ENCODE measurements at regions not wholly inside any gene's neighbourhood (a gene's known extent, or its start where the extent isn't known, plus 50 kb on each side); places are given as distances from the start of the nearest gene placed in this dataset.

- Histone ChIP-seq H3K9me3 (no peaks in the 10 kb centered on the region), H3K36me3 (no peaks in the 10 kb centered on the region), H3K4me3 (no peak overlapping the region), H3K27me3 (no peaks in the 10 kb centered on the region)
- no peak for DNase-seq
These were observed 128.9 kb upstream of the RXFP2 start for GRCh38 chr13:31610270-31610998.

GRCh38 chr13:31611214-31611613, 128.1 kb upstream of the RXFP2 start:
- Histone ChIP-seq H3K27me3 (no peaks in the 10 kb centered on the region), H3K4me3 (no peak overlapping the region), H3K9me3 (no peaks in the 10 kb centered on the region), H3K36me3 (no peaks in the 10 kb centered on the region)
- no peak for DNase-seq

- H3K9me3 ChIP-seq: no peaks in the 10 kb centered on the region
- no peaks in the 10 kb centered on the region for H3K27me3 ChIP-seq
- DNase-seq: no peak
- H3K36me3 ChIP-seq: no peaks in the 10 kb centered on the region
- H3K4me3 ChIP-seq: no peak overlapping the region
These were observed 125.3 kb upstream of the RXFP2 start for GRCh38 chr13:31614073-31614472.

DNA sequence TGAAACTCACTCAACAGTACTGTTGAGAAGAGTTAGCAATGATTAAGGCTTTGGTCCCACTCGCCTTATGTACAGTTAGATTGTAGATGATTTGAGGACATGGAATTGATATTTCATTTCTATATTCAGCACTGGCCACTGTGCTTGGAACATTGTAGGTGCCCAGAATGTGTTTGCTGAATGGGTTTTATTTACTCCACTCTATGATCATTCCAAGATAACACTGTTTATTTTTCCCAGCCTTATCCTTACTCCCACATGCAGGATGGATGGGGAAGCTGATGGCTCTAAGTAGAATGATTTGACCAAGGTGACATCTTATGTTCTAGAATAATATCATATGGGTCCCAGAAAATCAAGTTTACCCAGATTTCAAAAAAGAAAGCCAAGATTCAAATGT, 124.6 kb upstream of the RXFP2 start:
- Histone ChIP-seq H3K36me3 (no peaks in the 10 kb centered on the region), H3K9me3 (no peaks in the 10 kb centered on the region), H3K4me3 (no peak overlapping the region), H3K27me3 (no peaks in the 10 kb centered on the region)
- no peak for DNase-seq

- Histone ChIP-seq H3K9me3 (no peaks in the 10 kb centered on the region), H3K27me3 (no peaks in the 10 kb centered on the region), H3K4me3 (no peak overlapping the region), H3K36me3 (no peaks in the 10 kb centered on the region)
- DNase-seq: peak; percentile 68
These were observed 114.2 kb upstream of the RXFP2 start for GRCh38 chr13:31625115-31625514.

- no peak overlapping the region for H3K4me3 ChIP-seq
These were observed 112.1 kb upstream of the RXFP2 start for GRCh38 chr13:31627097-31627845.

GRCh38 chr13:31629085-31629780, 110.1 kb upstream of the RXFP2 start:
- Histone ChIP-seq H3K9me3 (peaks cover 8% of the 10 kb centered on the region; the same call in 1 of the 2 replicates), H3K27me3 (no peaks in the 10 kb centered on the region), H3K36me3 (no peaks in the 10 kb centered on the region), H3K4me3 (no peak overlapping the region)
- DNase-seq: peak; percentile 77

More at GRCh38 chr13:31627097-31627845, 112.1 kb upstream of the RXFP2 start:
- Histone ChIP-seq H3K27me3 (no peaks in the 10 kb centered on the region), H3K9me3 (no peaks in the 10 kb centered on the region), H3K36me3 (no peaks in the 10 kb centered on the region)
- no peak for DNase-seq

DNA sequence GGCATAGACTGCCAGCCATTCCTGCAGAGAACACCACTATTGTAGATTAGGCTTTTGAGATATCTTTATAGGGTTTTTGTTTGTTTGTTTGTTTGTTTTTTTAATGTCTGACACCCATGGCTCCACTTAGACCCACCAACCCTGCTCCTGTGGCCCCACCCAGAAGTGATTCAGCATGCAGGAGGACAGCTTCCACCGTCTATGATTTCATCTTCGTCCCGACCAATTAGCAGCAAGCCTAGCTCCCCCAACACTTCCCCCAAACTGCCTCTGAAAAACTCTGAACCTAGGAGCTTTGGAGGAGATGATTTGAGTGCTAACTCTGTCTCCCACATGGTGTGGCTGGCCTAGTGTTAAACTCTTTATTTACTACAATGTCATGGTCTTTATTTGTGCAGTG, 108.3 kb upstream of the RXFP2 start:
- Histone ChIP-seq H3K36me3 (no peaks in the 10 kb centered on the region), H3K9me3 (peaks cover 11% of the 10 kb centered on the region; the same call in 1 of the 2 replicates), H3K27me3 (no peaks in the 10 kb centered on the region), H3K4me3 (no peak overlapping the region)
- peak; percentile 61 for DNase-seq

DNA sequence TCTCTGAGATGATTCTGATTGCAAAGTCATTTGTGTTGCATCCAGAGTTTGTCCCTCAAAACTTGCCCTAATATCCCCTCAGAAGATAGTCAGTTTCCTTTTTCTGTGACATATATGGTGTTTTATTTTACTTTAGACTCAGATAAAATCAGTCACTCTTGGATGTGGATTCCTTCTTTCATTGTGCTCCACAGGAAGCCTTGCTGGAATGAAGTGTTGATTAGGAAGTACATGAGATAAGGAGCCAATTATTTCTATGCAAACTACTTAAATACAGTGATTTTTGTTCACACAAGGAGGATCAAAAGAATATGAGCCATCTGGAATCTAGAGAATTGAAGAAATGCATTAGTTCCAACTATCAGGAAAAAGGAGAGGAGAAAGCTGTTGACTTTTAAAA, 107.6 kb upstream of the RXFP2 start:
- H3K27me3 ChIP-seq: no peaks in the 10 kb centered on the region

DNA sequence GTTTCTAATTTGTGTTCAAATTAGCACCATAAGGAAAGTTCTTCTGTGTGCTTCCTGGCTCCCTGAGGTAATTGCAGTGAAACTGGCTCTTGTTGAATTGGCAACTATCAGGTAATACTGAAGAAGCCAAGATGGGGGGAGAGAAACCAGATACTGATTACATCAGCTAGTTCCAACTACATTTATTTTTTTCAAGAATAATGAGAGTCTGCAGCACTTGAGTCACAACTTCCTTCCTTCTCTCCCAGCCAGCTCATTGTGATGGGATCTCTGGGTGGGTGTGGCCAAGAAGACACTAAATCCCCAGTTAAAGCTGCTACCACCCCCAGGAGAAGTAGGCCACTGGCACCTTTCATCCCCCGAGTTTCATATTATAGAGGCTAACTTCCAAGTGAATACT, 100.7 kb upstream of the RXFP2 start:
- no peaks in the 10 kb centered on the region for H3K36me3 ChIP-seq
- peak; percentile 77 for DNase-seq
- no peaks in the 10 kb centered on the region for H3K27me3 ChIP-seq
- no peak overlapping the region for H3K4me3 ChIP-seq
- H3K9me3 ChIP-seq: peaks cover 9% of the 10 kb centered on the region

More for the DNA sequence above, 107.6 kb upstream of the RXFP2 start:
- H3K4me3 ChIP-seq: no peak overlapping the region
- H3K36me3 ChIP-seq: no peaks in the 10 kb centered on the region
- peaks cover 11% of the 10 kb centered on the region; the same call in 1 of the 2 replicates for H3K9me3 ChIP-seq
- no peak for DNase-seq

DNA sequence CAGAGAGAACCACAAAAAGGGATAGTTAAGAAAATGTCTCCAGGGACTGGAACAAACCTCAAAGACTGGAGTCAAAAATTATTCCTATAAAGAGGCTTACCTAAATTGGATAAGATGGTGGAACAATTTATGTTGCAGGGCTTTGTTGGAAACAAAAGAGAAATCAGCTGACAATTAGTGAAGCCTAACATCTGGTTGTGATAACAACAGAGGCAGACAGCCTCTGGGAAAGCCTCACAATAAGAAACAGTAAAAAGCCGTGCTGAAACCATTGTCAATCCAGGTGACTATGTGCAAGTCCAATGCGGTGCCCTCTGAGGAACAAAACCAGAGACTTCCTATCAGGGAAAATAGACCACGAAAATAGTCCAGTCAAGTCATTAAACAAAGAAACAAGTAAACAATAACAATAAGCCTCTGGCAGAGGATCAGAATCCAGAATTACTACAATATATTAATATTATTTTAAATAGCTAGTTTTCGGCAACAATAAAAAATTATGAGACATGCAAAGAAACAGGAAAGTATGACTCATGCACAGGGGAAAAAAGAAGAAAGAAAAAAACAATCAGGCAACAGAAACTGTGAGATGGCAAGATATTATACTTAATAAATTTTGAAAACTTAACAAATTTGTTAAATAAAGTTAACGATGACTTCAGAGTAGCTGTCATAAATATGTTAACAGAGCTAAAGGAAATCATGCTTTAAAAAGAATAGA, 99.7 kb upstream of the RXFP2 start:
- no peak overlapping the region for H3K4me3 ChIP-seq
- no peak for DNase-seq
- peaks cover 4% of the 10 kb centered on the region for H3K9me3 ChIP-seq
- no peaks in the 10 kb centered on the region for H3K36me3 ChIP-seq
- H3K27me3 ChIP-seq: no peaks in the 10 kb centered on the region

DNA sequence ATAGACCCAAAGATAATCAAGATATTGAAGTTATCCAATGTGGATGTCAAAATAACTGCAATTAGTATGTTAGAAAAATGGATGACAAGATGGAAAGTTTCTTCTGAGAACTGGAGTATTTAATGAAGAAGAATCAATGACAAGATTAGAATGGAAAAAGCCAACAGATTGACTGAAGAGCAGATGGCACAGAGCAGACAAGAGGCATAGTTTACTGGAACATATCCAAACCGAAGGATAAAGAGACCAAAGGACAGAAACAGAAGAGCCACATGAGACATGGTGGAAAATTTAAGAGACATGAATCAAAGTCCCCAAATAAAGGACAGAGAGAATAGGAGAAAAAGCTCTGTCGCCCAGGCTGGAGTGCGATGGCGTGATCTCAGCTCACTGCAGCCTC, 89.6 kb upstream of the RXFP2 start:
- Histone ChIP-seq H3K27me3 (no peaks in the 10 kb centered on the region), H3K4me3 (no peak overlapping the region), H3K36me3 (no peaks in the 10 kb centered on the region), H3K9me3 (peaks cover 4% of the 10 kb centered on the region)
- DNase-seq: no peak

DNA sequence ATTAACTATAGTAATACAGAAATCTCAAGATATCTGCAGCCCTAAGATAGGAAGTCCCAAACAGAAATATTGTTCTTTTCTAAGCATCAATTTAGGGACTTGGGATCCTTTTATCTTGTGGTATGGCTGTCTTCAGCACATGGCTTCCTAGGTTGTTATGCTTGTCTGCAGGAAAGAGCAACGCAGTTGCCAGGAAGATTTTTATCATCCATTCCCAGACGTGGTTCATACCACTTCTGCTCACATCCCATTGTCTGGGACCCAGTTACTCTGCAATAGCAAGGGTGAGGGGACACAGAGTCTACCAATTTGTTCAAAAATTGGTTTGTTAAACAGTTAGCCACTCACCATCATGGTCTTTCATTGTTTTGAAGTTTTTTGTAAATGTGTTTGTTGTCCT, 85.6 kb upstream of the RXFP2 start:
- Histone ChIP-seq H3K9me3 (no peaks in the 10 kb centered on the region), H3K27me3 (no peaks in the 10 kb centered on the region), H3K36me3 (no peaks in the 10 kb centered on the region), H3K4me3 (no peak overlapping the region)
- no peak for DNase-seq

GRCh38 chr13:31663880-31664585, 75.3 kb upstream of the RXFP2 start:
- peaks cover 4% of the 10 kb centered on the region; the same call in 1 of the 2 replicates for H3K9me3 ChIP-seq
- no peak for DNase-seq

DNA sequence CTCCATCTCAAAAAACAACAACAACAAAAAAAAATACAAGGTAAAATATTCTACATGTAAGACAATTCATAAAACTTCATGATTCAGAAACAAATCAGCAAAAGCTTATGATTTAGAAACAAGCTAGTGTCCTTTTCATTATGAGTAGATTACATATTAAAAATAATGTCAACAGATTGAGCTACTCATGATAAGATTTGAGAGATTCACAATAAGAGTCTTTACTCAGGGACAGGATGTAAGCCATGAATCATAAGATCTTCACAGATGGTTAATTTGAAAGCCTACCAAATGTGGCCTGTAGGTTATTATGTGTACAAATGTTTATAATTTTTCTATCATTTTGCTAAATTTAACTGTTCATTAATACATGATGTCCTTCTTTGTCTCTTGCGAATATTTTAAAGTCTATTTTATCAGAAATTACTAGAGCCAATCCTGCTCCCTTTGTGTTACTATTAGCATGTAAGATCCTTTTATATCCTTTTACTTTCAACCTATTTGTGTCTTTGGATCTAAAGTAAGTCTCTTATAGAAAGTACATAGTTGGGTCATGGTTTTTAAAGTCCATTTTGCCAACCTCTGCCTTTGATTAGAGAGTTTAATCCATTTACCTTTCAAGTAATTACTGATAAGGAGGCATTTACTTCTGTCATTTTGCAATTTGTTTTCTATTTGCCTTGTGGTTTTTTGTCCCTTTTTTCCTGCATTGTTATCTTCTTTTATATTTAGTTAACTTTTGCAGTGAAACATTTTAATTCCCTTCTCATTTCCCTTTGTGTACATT, 68.3 kb upstream of the RXFP2 start:
- Histone ChIP-seq H3K4me3 (no peak overlapping the region), H3K9me3 (no peaks in the 10 kb centered on the region), H3K36me3 (no peaks in the 10 kb centered on the region), H3K27me3 (no peaks in the 10 kb centered on the region)
- no peak for DNase-seq

More at GRCh38 chr13:31663880-31664585, 75.3 kb upstream of the RXFP2 start:
- no peaks in the 10 kb centered on the region for H3K36me3 ChIP-seq
- H3K4me3 ChIP-seq: no peak overlapping the region
- H3K27me3 ChIP-seq: no peaks in the 10 kb centered on the region

Measured in MG63 (cell line).